ENCODE measurements at regions not wholly inside any gene's neighbourhood (a gene's known extent, or its start where the extent isn't known, plus 50 kb on each side); places are given as distances from the start of the nearest gene placed in this dataset.
A peak's percentile ranks its signal among the peaks of the same experiment; 100 is the strongest.
"Not testable (repeated sequence)": the region's sequence is repeated elsewhere in the genome, so short reads cannot be mapped to it uniquely, and the experiment has no call there.

- in situ Hi-C loops (cut with MboI) (no loop called here), intact Hi-C loops (cut with micrococcal nuclease; ENCODE audit: unreplicated experiment) (no loop called here)
- Histone ChIP-seq H3K9ac (ENCODE audit: control insufficient read depth, insufficient read depth, low read length) (no peak overlapping the region), H4K20me1 (ENCODE audit: control insufficient read depth, insufficient read depth) (no peaks in the 10 kb centered on the region), H3K4me3 (no peak overlapping the region), H3K79me2 (ENCODE audit: control insufficient read depth, insufficient read depth, low read length) (no peaks in the 10 kb centered on the region), H3K27ac (ENCODE audit: control insufficient read depth, insufficient read depth) (no peak overlapping the region), H2AFZ (ENCODE audit: control insufficient read depth, low read depth, low read length) (no peak overlapping the region), H3K27me3 (replicated peaks in 1 of 2; ENCODE audit: control insufficient read depth in 2 of 2, insufficient read depth in 2 of 2, low read length in 1 of 2) (no peaks in the 10 kb centered on the region), H3K4me1 (ENCODE audit: control insufficient read depth, insufficient read depth, low read length) (no peaks in the 10 kb centered on the region), H3K36me3 (ENCODE audit: control insufficient read depth in 2 of 2, insufficient read depth in 2 of 2, low read length in 1 of 2) (no peaks in the 10 kb centered on the region), H3K4me2 (ENCODE audit: control insufficient read depth, insufficient read depth) (no peak overlapping the region), H3K9me3 (replicated peaks; ENCODE audit: control insufficient read depth, insufficient read depth, low read length) (no peaks in the 10 kb centered on the region)
- FAIRE-seq: no peak
- ChIA-PET CTCF (no interaction called here), RAD21 (ENCODE audit: unreplicated experiment) (no interaction called here), SMC1A (ENCODE audit: uncharacterized antibody, unreplicated experiment) (no interaction called here), POLR2A (no interaction called here)
- TF ChIP-seq STAT1 (conservative IDR thresholded peaks at IDR 0.05) (no peak), ATF7 (IDR thresholded peaks at IDR 0.05; ENCODE audit: low read depth) (no peak), ETV6 (conservative IDR thresholded peaks at IDR 0.05 in 1 of 2, IDR thresholded peaks at IDR 0.05 in 1 of 2; ENCODE audit: borderline replicate concordance in 1 of 2, low read depth in 1 of 2) (peak in 1 of 2 experiments; percentile 42; a peak in 1 of 4 replicates), NFIC (IDR thresholded peaks at IDR 0.05; ENCODE audit: low read depth, low read length) (no peak)
- no TSS peak for BruUV-seq (replicated peaks)
- ATAC-seq: no peak
- no peak for DNase-seq (ENCODE audit: low read depth, low spot score)
These were observed 1120.7 kb downstream of the GATA3 start for GRCh38 chr10:9175200-9175599.

GRCh38 chr10:9183197-9183880 lies 1128.9 kb downstream of the GATA3 start:
- H3K36me3 ChIP-seq (ENCODE audit: control insufficient read depth in 2 of 2, insufficient read depth in 2 of 2, low read length in 1 of 2); CTCF ChIA-PET; H3K4me3 ChIP-seq; ATAC-seq; H3K9ac ChIP-seq (ENCODE audit: control insufficient read depth, insufficient read depth, low read length); H2AFZ ChIP-seq (ENCODE audit: control insufficient read depth, low read depth, low read length); FAIRE-seq; intact Hi-C loops (cut with micrococcal nuclease; ENCODE audit: unreplicated experiment); H3K79me2 ChIP-seq (ENCODE audit: control insufficient read depth, insufficient read depth, low read length); POLR2A ChIA-PET; in situ Hi-C loops (cut with MboI); RAD21 ChIA-PET (ENCODE audit: unreplicated experiment); H3K4me2 ChIP-seq (ENCODE audit: control insufficient read depth, insufficient read depth); H3K9me3 ChIP-seq (replicated peaks; ENCODE audit: control insufficient read depth, insufficient read depth, low read length); SMC1A ChIA-PET (ENCODE audit: uncharacterized antibody, unreplicated experiment); DNase-seq (ENCODE audit: low read depth, low spot score); H3K4me1 ChIP-seq (ENCODE audit: control insufficient read depth, insufficient read depth, low read length); H4K20me1 ChIP-seq (ENCODE audit: control insufficient read depth, insufficient read depth); H3K27ac ChIP-seq (ENCODE audit: control insufficient read depth, insufficient read depth); BruUV-seq (replicated peaks); H3K27me3 ChIP-seq (replicated peaks in 1 of 2; ENCODE audit: control insufficient read depth in 2 of 2, insufficient read depth in 2 of 2, low read length in 1 of 2): not testable (repeated sequence)
- WGBS (ENCODE audit: insufficient coverage, insufficient replicate concordance, low lambda C conversion rate, missing lambda C conversion rate): 78% methylated on average over 38 of the region's 48 CpGs
